ACC112 (cell line): ENCODE measurements at regions not wholly inside any gene's neighbourhood (a gene's known extent, or its start where the extent isn't known, plus 50 kb on each side); places are given as distances from the start of the nearest gene placed in this dataset.

Experiments used
- H2AFZ ChIP-seq: fragments of 200-600 bp; sonication (generic); one replicate; pipeline ENCODE4 v1.6.0; 2017; ENCODE audit warnings: antibody characterized with exemption, low read length; ENCODE audit not compliant: unreplicated experiment
- H3K27ac ChIP-seq: fragments of 200-600 bp; sonication (generic); 2 replicates; pipeline ENCODE4 v1.5.1; 2014; ENCODE audit warnings: low read depth, mild to moderate bottlenecking, antibody characterized with exemption, low read length, moderate library complexity
- H3K27me3 ChIP-seq: fragments of 200-600 bp; sonication (generic); 2 replicates; pipeline ENCODE4 v1.6.1; 2014; ENCODE audit warnings: mild to moderate bottlenecking, antibody characterized with exemption, low read length, moderate library complexity, mixed read lengths; ENCODE audit not compliant: insufficient read depth
- H3K36me3 ChIP-seq: fragments of 200-600 bp; sonication (generic); 2 replicates; pipeline ENCODE4 v1.6.1; 2016; ENCODE audit warnings: mild to moderate bottlenecking, antibody characterized with exemption, low read length, moderate library complexity, mixed read lengths; ENCODE audit not compliant: insufficient read depth
- H3K4me1 ChIP-seq: fragments of 200-600 bp; sonication (generic); one replicate; pipeline ENCODE4 v1.6.1; 2016; ENCODE audit warnings: low read length, mixed read lengths; ENCODE audit not compliant: insufficient read depth, unreplicated experiment, control insufficient read depth
- H3K4me3 ChIP-seq: fragments of 200-600 bp; sonication (generic); 2 replicates; pipeline ENCODE4 v1.5.1; 2014; ENCODE audit warnings: mild to moderate bottlenecking, low read depth, low read length
- H3K79me2 ChIP-seq: fragments of 200-600 bp; sonication (generic); one replicate; pipeline ENCODE4 v1.6.0; 2016; ENCODE audit warnings: low read length; ENCODE audit not compliant: control insufficient read depth, unreplicated experiment, insufficient read depth

DNA sequence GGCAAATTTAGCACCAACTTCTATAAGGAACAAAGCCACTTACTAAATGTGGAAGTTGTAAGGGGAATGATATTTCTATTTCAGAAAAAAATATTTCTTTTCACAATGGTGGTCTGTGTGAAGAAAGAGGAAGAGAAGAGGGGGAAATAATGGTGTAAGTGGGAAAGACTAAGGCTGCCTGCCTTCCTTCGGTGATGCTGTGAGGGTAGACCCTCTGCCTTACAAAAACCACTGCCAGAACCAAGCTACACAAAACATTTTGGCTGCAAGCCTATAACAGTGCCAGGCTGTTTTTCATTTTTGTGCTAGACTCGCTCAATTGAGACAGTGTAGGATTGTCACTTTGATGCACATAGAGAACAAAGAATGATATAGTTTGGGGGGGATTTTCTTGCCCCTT is 286.6 kb downstream of the ZEB2 start:
- Histone ChIP-seq H3K27me3 (no peaks in the 10 kb centered on the region), H2AFZ (no peak overlapping the region), H3K4me3 (no peak overlapping the region), H3K4me1 (peaks cover 20% of the 10 kb centered on the region), H3K36me3 (no peaks in the 10 kb centered on the region), H3K79me2 (no peaks in the 10 kb centered on the region), H3K27ac (no peak overlapping the region)

DNA sequence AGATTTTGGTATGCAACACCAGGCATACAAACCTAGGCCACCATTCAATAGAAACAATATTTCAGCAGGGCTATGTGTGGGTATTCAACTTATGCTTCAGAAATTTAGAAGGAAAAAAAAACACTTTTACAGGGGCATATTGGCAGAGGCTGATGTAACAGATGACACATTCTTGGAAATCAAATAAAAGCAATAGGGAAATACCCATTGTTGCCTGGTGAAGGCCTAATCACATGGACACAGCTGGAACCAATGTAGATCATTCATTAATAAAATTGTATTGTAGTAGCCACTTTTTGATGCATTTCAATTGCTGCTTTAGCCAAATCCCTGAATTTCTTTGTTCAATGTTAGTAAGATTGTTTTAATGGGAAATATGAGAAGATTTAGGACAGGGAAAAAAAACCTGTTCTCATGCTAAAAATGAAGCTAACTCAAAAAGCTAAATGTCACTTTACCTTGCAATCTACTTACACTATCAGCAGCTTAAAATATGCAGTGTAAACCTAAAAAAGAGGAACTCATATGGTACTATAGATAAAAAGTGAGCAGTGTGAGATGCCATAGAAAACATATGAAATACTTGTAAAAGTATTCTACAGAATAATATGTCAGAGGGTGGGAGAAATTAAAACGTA is 289.4 kb downstream of the ZEB2 start:
- Histone ChIP-seq H3K79me2 (no peaks in the 10 kb centered on the region), H2AFZ (peak overlapping the region; percentile 0), H3K4me1 (peaks cover 20% of the 10 kb centered on the region), H3K36me3 (no peaks in the 10 kb centered on the region), H3K27ac (no peak overlapping the region), H3K27me3 (no peaks in the 10 kb centered on the region), H3K4me3 (no peak overlapping the region)

DNA sequence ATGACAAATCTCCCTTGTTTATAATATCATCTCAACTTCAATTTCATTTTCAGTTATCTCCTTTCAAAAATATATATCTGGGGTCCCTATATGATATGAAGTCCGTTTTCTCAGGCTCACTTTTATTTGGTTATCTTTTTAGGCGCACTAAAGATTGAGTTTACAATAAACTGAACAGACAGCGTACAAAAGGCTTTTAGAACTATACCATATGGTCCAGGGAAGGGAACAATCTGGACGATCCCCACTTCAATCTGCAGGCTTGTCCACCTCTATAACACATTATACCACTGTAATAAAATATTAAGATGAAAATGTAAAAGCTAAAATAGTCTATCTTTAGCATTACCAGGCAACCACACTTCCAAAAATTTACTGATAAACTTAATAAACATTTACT is 289.9 kb downstream of the ZEB2 start:
- no peak overlapping the region for H2AFZ ChIP-seq
- peaks cover 20% of the 10 kb centered on the region for H3K4me1 ChIP-seq

DNA sequence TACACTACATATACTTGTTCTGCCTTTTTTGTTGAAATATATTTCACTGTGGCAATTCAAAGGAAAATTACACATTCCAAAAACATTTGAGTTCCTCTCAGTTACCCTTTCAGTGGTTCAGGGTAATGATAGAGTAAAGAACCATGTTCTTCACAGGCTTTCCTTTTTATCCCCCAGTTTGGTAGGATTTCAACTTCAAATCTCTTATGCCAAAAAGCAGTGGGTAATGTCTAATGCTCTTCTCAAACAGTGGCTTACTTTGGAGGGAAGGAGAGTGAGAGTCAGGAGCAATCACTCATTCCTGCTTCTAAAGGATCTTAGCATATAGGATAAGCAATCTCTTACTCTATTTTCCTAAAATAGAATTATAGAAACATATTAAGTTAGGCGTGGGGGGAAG is 290.6 kb downstream of the ZEB2 start:
- no peak overlapping the region for H3K27ac ChIP-seq
- H3K27me3 ChIP-seq, result no peaks in the 10 kb centered on the region
- no peak overlapping the region for H2AFZ ChIP-seq
- H3K36me3 ChIP-seq, result no peaks in the 10 kb centered on the region
- H3K4me3 ChIP-seq, result no peak overlapping the region
- peaks cover 20% of the 10 kb centered on the region for H3K4me1 ChIP-seq
- no peaks in the 10 kb centered on the region for H3K79me2 ChIP-seq

More for the DNA sequence above, 289.9 kb downstream of the ZEB2 start:
- Histone ChIP-seq H3K4me3 (no peak overlapping the region), H3K79me2 (no peaks in the 10 kb centered on the region), H3K36me3 (no peaks in the 10 kb centered on the region), H3K27ac (no peak overlapping the region), H3K27me3 (no peaks in the 10 kb centered on the region)

DNA sequence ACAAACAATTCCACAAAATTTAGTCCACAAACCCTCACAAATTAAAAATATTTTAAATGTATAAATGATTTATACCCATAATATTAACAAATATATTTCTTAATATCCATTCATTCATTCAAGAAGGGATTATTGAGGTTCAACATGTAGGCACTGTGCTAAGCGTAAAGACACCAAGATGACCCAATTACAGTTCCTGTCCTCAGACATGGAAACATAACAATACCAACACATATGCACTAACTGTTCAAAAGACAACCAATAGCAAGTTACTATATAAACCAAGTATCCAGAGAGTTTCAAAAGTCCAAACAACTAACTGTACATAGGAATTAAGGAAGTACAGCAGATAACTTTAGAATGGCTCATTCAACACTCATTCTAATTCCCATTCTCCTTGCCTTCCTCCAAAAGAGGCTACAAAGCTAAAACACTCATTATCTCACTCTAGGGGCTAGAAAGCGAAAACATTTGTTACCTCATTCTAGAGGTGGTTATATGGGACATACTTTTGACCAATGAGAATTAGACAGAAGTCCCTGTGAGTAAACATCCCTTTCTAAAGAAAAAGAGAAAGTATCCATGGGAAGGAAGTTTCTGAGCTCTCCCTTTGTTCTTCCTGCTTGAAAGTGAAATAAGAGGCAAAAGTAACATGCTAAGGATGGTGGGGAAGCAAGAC is 292.4 kb downstream of the ZEB2 start:
- no peaks in the 10 kb centered on the region for H3K79me2 ChIP-seq
- H3K4me1 ChIP-seq, result peaks cover 20% of the 10 kb centered on the region
- no peak overlapping the region for H3K27ac ChIP-seq
- H2AFZ ChIP-seq, result no peak overlapping the region
- no peak overlapping the region for H3K4me3 ChIP-seq
- H3K36me3 ChIP-seq, result no peaks in the 10 kb centered on the region
- no peaks in the 10 kb centered on the region for H3K27me3 ChIP-seq

DNA sequence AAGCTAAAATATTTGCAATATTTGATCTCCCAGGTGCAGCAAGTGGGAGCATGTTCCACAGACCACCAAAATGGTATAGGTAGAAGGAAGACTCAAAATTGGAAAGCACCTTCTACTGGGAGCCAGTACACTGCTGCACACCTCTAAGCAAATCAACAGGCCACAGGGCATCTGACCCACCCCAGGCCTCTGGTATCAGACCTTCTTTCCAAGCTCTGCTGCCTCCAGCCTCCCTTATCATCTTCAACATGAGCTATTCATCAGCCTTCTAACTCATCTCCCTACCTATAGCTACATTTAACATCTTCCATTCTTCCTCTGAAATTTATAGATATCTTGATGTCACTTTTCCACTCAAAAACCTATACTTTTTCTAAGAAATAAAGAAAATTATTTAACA is 294.8 kb downstream of the ZEB2 start:
- Histone ChIP-seq H3K36me3 (no peaks in the 10 kb centered on the region), H2AFZ (no peak overlapping the region), H3K4me1 (peaks cover 11% of the 10 kb centered on the region), H3K4me3 (no peak overlapping the region), H3K27ac (no peak overlapping the region), H3K79me2 (no peaks in the 10 kb centered on the region), H3K27me3 (no peaks in the 10 kb centered on the region)

DNA sequence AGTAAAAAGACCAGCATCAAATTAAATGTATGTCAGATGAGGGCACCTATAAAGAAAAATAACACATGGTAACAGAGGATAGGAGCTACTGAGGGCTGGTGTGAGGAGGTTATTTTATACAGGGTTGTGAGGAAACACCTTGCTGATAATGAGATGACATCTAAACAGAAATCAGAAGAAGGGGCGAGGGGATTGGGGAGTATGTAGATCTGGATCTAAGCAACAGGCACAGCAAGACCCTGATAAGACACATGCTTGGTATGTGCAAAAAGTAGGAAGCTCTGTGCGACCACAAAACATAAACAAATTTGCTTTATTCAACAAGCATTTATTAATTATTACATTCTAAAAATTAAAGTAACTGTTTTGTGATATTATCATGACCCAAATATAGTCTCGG is 295.4 kb downstream of the ZEB2 start:
- Histone ChIP-seq H3K27ac (no peak overlapping the region), H3K4me1 (peaks cover 5% of the 10 kb centered on the region), H3K79me2 (no peaks in the 10 kb centered on the region), H3K4me3 (no peak overlapping the region), H3K36me3 (no peaks in the 10 kb centered on the region), H2AFZ (no peak overlapping the region), H3K27me3 (no peaks in the 10 kb centered on the region)

DNA sequence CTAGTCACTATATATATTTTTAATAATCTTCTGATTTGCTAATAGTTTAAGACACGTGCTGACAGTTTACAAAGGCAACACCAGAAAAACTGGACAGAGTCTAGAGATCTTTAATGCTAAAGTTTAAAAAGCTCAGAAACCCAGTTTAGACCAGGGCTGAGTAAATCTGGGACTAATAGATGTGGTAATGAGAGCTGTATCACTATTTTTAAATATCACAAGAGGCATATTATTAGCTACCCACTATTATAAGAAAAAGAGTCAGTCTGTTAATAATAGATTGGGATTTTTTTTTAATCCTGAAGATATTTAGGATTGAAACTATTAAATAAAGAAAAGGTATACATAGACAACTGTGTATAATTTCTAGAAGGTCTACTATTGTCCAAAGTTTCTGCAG is 299.9 kb downstream of the ZEB2 start:
- H2AFZ ChIP-seq, result no peak overlapping the region
- H3K4me3 ChIP-seq, result no peak overlapping the region
- no peak overlapping the region for H3K27ac ChIP-seq
- peaks cover 6% of the 10 kb centered on the region for H3K4me1 ChIP-seq
- H3K79me2 ChIP-seq, result no peaks in the 10 kb centered on the region
- H3K36me3 ChIP-seq, result no peaks in the 10 kb centered on the region
- no peaks in the 10 kb centered on the region for H3K27me3 ChIP-seq

DNA sequence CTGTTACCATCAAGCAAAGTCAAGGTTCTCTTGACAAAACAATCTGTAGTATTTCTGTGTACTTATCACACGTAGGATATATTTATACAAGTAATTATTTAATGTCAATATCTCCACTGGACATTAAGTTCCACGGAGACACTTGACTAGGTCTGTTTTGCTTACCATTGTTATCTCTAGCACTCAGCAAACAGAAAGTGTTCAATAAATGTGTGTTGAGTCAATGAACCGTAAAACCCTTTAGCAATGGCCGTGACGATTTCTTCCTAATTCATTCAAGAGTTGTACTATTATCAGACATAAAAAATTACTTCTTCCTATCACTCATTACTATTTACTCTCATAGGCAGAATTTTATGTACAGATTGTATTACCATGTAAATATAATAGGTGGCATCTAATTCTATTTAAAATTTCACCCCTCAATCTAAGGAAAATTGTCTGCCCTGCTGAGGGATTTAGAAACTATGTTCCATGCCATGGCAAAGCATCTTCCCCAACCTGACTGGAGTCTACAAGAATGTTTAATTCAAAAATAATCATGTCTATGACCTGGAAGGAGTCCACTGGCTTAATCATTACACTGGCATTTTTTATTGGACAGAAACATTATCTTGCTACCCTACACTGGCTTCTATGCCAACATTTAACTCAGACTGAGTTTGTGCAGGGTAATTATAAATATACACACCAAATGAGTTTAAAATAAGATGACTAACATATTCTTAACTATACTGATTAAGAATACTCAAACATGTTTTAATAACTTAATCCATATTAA is 301.9 kb downstream of the ZEB2 start:
- peaks cover 6% of the 10 kb centered on the region for H3K4me1 ChIP-seq
- H3K27ac ChIP-seq, result no peak overlapping the region
- no peaks in the 10 kb centered on the region for H3K79me2 ChIP-seq
- no peaks in the 10 kb centered on the region for H3K36me3 ChIP-seq
- no peak overlapping the region for H2AFZ ChIP-seq
- no peaks in the 10 kb centered on the region for H3K27me3 ChIP-seq
- H3K4me3 ChIP-seq, result no peak overlapping the region

DNA sequence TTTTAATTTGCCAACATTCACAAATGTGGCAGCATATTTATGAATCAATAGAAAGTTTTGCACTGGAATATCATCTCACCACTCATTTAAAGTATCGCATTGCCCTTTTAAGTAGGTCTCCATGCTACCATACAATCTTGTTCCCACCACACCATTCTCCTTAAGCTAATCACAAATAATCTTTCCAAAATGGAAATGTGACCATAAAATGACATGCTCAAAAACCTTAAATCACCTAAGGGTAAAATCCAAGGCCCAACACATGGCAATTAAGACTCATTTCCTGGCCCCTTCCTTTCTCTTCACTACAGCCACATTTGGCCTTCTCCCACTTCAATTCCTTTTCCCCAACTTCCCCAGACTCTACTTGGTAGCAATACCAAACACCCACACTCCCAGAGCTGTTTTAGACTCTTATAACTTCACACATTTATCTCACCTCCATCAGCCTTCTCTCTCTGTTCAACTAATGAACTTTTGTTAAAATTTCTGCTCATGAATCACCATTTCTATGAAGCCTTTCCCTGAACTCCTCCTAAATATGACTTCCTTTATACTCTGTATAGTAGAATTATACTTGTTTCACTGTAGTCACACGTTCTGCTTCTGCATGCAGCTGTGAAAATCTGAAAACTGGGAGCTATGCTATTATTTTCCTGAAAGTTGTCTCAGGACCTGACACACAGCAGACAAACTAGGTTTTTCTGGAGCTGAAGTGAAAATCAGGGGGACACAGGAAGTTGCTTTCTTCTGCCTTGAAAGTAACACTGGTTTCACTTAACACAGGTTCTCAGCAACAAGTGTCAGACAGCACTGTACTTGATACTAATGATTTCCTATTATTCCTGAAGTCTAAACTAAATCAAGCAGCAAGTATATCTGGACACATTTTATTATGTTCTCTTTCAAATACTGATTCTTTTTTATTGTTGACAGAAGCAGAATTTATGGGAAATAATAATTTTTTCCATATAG is 303.9 kb downstream of the ZEB2 start:
- no peaks in the 10 kb centered on the region for H3K27me3 ChIP-seq
- no peak overlapping the region for H3K4me3 ChIP-seq
- H2AFZ ChIP-seq, result peak overlapping the region; percentile 17
- H3K36me3 ChIP-seq, result no peaks in the 10 kb centered on the region
- H3K79me2 ChIP-seq, result no peaks in the 10 kb centered on the region
- no peak overlapping the region for H3K27ac ChIP-seq
- peaks cover 6% of the 10 kb centered on the region for H3K4me1 ChIP-seq
